Superior temporal gyrus (tissue), 1 donor: ENCODE measurements at regions not wholly inside any gene's neighbourhood (a gene's known extent, or its start where the extent isn't known, plus 50 kb on each side); places are given as distances from the start of the nearest gene placed in this dataset.
"Not testable (repeated sequence)": the region's sequence is repeated elsewhere in the genome, so short reads cannot be mapped to it uniquely, and the experiment has no call there.

Experiments used
- DNase-seq: peaks from one replicate; pipeline ENCODE4 v3.0.0-alpha.2; 2016; ENCODE audit errors: extremely low spot score

GRCh38 chr3:190192739-190193138 is 72.0 kb upstream of the P3H2 start:
- DNase-seq = no peak

DNA sequence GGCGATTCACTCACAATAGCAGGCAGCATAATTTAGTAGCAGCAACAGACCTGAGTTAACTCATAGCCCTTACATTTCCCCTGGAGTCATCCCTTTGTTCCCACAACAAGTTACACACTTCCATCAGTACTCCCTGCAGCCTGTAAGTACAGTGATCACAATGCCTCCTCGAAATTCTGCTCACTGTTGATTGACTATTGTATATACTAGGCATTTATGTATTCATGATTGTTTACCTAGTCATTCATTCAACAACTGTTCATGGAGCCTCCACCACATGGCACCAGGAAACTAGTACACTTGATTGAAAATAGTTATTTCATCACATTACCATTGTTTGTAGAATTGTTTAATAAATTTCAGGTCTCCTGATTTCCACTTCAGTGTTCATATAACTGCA is 71.4 kb upstream of the P3H2 start:
- no peak for DNase-seq

DNA sequence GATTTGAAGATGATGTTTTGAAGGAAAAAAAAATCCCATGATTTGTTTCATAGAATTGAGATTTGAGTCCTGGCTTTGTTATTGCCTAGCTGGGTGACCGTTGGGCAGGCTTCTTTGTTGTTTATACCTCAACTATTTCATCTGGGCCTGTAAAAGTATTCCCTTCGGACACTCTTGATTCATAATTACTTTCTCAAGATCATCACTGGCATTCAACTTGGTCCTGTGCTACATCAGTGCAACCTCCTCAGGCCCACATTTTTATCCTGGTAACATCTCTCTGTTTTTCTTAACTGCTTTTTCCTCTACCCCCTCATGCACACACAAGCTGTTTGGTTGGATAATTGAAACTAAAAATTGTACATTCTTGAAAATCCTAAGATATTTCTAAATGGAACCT is 67.5 kb upstream of the P3H2 start:
- no peak for DNase-seq

GRCh38 chr3:190183121-190183520 is 62.4 kb upstream of the P3H2 start:
- DNase-seq = no peak

GRCh38 chr3:190182418-190183043 is 61.8 kb upstream of the P3H2 start:
- no peak for DNase-seq

GRCh38 chr3:190180268-190180667 is 59.6 kb upstream of the P3H2 start:
- DNase-seq = no peak

DNA sequence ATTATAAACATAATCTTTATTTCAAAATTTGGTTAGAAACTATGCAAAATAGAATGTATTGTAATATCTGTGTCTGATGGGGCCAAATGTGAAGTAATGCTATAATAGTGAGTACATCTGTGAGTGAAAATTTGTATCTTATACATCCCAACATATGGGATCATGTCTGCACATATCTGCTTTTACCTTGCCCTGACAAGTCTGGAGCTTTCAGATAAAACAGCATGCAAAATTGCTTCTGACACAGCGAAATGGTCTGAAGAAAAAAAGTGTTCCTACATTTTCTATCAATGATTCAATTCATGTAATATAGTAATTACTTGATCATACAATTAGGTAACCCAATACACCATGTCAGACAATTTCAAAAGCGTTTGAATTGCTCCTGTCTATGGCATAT is 58.1 kb upstream of the P3H2 start:
- no peak for DNase-seq

- DNase-seq = not testable (repeated sequence)
Observed at GRCh38 chr3:190176933-190177525, 56.3 kb upstream of the P3H2 start.

- DNase-seq = not testable (repeated sequence)
Observed at GRCh38 chr3:190176106-190176505, 55.4 kb upstream of the P3H2 start.

- DNase-seq = no peak
Observed at GRCh38 chr3:190175490-190175889, 54.8 kb upstream of the P3H2 start.

DNA sequence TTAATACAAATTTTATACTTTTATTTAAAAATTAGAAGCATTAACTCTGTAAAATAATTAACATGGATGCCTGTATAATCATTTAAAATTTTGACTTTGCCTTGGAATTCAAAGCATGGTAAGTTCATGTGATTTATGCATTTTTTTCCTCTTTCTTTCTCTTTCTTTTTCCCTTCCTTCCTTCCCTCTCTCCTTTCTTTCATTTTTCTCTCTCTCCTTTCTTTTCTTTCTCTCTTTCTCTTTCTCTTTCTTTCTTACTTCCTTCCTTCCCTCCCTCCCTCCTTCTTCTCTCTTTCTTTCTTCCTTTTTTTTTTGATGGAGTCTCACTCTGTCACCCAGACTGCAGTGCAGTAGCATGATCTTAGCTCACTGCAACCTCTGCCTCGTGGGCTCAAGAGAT is 53.8 kb upstream of the P3H2 start:
- DNase-seq = no peak

DNA sequence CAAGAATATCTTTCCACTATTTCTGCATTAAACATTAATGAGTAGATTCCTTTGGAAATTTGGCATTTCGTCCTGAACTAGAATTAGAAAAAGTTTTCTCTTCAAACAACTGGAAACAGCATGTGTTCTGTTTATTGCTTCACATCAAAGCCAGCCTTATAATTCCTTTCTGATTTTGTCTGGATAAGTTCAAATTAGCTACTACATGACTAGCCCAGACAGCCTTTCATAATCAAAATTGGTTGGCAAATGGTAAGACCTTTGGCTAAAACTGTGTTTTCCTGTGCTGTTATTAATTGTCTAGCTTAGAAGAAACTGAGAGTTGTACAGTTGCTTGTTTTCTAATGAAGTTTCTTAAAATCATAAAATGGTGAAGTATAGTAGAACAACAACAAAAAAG is 52.7 kb upstream of the P3H2 start:
- no peak for DNase-seq

GRCh38 chr3:190172751-190173150 is 52.1 kb upstream of the P3H2 start:
- DNase-seq = no peak
